ENCODE measurements at regions not wholly inside any gene's neighbourhood (a gene's known extent, or its start where the extent isn't known, plus 50 kb on each side); places are given as distances from the start of the nearest gene placed in this dataset.

DNA sequence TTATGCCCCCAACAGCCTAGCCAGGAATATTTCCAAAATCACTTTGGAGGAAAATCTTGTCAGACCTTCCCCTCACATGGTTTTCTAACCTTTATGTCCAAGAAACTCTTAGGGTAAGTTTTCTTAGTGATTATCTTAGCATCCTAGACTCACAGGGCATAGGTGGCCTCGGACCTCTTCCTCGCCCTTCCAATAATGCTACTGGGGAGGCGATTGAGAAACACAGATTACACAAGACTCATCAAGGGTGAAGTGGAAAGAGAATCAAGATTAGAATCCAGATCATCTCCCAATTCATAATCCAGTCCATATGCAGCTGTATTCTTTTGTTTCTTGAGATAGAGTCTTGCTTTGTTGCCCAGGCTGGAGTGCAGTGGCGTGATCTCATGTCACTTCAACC is 358.4 kb upstream of the CDH5 start:
- no peak for DNase-seq

DNA sequence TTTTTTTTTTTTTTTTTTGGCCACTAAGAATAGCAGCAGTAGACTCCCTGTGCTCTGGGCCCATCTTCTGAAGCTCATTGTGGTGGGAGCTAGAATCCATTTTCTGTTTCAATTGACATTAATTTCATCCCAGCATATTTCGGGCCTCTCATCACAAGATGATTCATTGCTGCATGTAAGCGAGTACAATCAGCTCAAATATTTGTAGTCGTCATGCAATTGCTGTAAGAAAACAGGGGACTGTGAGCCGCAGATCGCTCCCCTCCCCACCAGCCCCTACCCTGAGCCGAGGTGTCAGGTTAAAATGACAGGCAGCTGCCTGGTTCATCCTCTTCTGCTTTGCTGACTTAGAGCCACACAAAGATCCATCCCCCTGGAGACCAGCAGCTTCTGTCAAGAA is 358.8 kb upstream of the CDH5 start:
- DNase-seq: no peak

- no peak for DNase-seq
Measured at GRCh38 chr16:66006485-66006884, 360.0 kb upstream of the CDH5 start.

DNA sequence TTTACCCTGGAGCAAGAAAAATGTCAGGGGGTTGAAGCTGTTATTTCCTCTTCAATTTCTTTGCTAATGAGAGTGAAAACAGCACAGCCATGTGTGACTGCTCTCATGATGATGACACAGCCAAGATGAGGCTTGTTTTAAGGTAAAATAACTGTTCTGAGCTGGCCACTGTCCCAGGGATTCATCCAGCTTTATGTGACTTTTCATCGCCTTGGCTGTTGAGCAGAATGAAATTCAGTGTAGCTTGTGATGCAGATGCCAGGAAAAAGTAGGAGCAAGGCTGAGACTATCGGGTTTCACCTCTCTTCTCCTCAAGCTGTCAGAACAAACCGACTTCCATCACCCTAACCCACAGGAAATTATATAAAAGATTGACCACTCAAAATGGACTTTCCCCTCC is 361.8 kb upstream of the CDH5 start:
- DNase-seq: no peak

DNA sequence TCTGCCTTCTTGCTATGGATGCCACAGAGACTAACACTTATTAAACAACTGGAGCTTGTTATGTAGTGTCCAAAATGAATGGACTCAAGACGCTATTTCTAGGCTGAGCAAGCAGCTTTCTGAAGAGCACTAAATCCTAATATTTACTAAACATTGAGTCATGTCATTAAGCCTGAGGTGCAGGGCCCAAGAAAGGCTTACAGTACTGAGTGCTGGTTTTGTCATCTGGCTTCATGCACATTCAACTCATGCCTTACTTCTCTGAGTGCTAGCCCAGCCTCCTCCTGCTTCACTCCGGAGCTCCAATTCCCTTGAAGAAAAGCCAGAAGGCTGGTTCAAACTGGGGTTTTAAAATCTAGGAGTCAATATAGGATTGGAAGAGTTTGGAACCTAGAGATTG is 363.3 kb upstream of the CDH5 start:
- DNase-seq: no peak

GRCh38 chr16:66002601-66003000 is 363.9 kb upstream of the CDH5 start:
- DNase-seq: no peak

DNA sequence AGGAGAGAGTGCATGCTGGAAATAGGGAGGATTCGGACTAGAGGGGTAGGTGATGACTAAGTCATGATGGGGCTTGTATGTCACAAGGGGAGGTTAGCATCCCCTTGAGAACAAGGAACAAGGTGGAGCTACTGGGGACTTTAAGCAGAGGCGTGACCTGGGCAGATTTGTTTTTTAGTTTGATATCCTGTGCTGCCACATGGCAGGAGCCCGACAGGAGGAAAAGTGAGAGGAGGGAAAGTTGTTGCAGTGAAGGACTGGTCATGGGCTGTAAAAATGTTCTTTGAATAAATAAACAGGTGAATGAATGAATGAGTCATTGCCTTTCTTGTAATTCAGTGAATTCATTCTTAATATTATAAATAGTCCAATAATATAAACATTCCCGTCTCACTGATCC is 365.1 kb upstream of the CDH5 start:
- DNase-seq: no peak

DNA sequence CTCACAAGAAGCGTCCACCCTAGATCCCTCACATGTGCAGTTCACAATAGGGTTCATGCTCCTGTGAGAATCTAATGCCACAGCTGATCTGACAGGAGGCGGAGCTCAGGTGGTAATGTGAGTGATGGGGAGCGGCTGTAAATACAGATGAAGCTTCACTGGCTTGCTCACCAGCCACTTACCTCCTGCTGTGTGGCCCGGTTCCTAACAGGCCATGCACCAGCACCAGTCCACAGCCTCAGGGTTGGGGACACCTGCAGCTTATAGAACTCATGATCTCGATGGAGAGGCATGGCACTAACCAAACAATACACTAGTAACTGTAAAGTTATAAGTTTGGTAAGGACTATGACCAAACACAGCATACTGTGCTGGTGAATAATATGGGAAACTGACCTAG is 368.0 kb upstream of the CDH5 start:
- no peak for DNase-seq

- no peak for DNase-seq
Measured at GRCh38 chr16:65994291-65994690, 372.2 kb upstream of the CDH5 start.

- DNase-seq: no peak
Measured at GRCh38 chr16:65991149-65991701, 375.3 kb upstream of the CDH5 start.

DNA sequence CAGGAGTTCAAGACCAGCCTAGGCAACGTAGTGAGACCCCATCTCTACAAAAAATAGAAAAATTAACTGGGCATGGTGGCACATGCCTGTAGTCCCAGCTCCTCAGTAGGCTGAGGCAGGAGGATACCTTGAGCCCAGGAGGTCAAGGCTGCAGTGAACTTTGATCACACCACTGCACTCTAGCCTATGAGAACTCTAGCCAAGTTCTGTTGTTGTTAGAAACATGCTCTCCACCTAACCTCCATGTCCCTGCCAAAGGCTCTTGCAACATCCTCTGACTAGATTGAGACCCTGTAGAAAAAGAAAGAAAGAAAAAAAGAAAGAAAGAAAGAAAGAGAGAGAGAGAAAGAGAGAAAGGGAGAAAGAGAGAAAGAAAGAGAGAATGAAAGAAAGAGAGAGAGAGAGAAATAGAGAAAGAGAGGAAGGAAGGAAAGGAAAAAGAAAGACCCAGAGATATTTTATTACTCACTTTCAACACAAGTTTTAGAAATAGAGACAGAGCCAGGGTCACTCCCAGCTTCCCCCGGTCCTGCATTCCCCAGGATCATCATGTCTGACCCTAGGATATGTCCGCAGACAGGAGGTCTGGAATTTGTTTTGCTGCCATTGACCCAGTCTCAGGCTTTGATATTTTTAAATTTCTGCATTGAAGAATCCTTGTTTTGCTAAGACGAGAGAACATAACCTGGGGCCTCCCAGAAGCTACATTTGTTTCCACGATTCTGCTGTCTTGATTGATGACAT is 376.5 kb upstream of the CDH5 start:
- no peak for DNase-seq

DNA sequence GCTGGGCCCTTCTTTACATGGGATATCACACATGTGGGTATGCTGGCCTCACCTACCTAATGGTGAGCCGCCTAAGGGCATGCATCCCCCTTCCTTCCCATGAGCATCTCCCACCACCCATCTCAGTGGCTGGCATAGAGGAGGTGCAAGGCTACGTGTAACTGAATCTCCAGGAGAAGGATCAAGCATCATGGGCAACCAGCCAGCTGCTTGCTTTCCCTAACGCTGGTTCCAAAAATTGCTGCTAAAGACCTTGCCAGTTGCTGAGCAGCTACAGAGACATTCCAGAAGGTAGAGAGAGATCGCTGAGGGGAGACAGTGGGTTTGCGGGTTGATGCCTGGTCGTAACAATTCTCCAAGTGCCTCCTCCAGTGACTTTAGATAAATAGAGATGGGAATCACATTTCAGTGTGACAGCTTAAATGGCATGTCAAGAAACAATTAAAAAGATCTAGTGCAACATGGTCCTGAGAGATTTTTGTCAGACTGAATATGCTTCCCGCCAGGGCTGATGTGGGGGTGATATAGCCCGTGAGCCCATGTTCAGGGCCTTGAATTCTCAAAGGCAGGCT is 378.4 kb upstream of the CDH5 start:
- DNase-seq: no peak

DNA sequence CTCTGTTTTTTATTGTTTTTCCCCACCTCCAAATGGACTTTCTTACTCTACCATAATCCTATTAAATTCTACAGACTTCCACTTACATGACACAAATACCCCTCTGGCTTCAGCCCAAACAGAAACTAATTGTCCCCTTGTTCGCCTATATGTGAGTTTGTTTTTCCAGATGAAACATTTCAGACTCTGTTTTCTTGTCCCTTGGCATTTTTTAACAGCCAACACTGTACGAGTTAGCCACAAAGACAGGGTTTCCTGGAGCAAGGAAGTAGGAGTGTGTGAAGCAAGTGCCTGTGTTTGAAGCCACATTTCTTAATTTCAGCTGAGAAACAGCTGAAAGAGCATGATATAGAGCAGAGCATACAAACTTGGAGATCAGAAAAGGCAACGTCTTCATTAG is 382.2 kb upstream of the CDH5 start:
- no peak for DNase-seq

DNA sequence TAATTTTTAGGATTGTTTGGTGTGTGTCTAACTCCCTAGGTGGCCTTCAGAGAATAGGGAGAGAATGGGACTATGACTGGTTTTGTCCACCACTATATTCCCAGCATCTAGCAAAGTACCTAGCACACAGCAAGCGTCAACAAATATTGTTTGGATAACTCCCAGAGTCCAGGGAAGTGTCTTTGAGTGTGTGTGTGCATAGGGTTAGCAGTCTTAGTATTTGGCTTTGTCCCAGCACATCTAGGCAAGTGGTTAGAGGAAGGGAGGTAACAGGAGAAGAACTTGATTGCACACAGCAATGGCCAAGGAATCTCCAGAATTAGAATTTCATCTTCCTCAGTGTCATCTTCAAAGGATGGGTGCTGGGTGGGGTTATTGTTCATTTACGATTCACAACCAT is 385.4 kb upstream of the CDH5 start:
- DNase-seq: no peak

DNA sequence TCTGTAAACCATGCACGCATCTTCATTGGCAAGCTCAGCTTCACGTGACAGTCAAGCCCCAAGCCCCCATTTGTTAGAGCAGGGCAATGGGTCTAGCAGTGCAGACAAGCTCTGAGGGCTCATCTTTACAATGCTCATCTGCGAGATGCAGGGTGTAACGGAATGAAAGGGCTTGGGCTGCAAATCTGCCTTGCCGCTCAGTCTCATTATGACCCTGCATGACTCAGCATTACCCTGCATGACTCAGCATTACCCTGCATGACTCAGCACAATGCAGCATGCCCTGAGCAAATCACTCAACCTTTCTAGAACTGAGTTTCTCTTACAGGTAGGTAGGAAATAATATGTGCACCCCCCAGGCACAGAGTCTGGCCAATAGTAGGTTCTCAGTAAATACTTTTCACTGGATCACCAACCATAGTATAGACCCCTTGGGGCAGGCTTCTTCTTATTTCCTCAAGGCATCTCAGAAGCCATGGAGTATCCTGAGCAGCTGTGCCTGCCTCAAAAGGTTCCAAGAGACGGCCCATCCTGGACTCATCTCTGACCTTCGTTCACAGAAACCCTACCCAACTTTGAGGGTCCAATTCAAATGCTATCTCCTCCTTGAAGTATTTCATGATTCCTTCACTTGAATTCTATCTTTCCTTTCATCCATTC is 391.3 kb upstream of the CDH5 start:
- DNase-seq: no peak

DNA sequence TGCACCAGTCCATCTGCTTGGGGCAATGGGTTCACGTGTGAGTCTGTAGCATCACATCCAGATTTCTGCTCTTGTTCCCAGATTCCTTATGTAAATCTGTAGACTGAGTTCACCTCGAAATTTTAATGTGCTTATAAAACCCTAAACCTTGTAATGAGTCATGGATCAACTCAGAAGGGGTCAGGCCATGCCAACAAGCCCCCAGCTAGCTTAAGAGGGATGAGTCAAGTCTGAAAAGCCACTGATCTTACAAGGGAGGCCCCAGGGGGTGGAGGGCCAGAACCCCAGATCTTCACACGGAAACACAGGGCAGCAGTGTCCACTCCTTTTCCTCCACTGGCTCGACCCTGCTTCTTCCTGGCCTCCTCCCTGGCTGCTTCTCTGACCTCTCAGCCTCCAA is 399.1 kb upstream of the CDH5 start:
- DNase-seq: no peak

GRCh38 chr16:65965628-65966027 is 400.9 kb upstream of the CDH5 start:
- no peak for DNase-seq

DNA sequence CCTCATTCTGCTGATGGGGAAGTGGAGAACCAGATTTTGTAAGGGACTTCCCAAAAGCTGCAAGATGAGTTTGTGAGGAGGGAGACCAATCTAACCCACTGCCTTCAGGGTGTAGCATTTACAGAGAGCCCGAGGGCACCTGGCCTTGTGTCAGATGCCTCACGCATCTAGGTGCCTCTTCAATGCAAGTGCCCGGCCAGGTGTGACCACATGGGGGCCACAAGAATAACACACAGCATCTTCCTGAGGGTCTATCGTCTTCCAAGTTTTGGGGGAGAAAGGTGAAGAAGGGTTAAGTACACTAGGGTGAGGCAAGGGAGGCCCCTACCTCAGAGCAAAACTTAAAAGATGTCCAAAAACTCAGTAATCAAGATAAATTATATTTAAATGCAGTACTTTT is 401.7 kb upstream of the CDH5 start:
- DNase-seq: no peak

GRCh38 chr16:65961476-65962143 is 404.9 kb upstream of the CDH5 start:
- DNase-seq: no peak

GRCh38 chr16:65959983-65960382 is 406.5 kb upstream of the CDH5 start:
- no peak for DNase-seq

GRCh38 chr16:65958086-65958485 is 408.4 kb upstream of the CDH5 start:
- no peak for DNase-seq

GRCh38 chr16:65956100-65956499 is 410.4 kb upstream of the CDH5 start:
- no peak for DNase-seq

- no peak for DNase-seq
Measured at GRCh38 chr16:65954446-65954845, 412.0 kb upstream of the CDH5 start.
